ENCODE measurements at regions not wholly inside any gene's neighbourhood (a gene's known extent, or its start where the extent isn't known, plus 50 kb on each side); places are given as distances from the start of the nearest gene placed in this dataset.
"Not testable (repeated sequence)": the region's sequence is repeated elsewhere in the genome, so short reads cannot be mapped to it uniquely, and the experiment has no call there.

GRCh38 chr3:87101861-87102625, 111.1 kb upstream of the VGLL3 start:
- no peak for DNase-seq (ENCODE audit: low spot score)

- DNase-seq (ENCODE audit: low spot score): not testable (repeated sequence)
These were observed 106.8 kb upstream of the VGLL3 start for GRCh38 chr3:87097733-87098132.

DNA sequence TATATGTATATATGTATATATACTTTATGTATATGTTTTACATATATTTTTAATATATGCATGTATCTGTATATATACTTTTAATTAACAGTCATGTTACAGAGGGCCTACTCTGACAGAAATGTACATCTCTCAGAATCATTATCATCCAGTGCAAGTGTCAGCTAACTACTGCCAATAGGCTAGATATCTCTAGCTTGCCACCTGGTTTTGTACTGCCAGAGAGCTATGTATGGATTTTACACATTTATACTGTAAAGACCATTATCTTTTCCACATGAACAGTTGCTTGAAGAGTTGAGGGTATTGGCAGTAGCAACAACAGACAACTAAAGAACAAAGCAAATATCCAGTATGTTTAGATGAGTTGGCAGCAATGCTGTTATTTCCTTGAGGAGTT, 99.7 kb upstream of the VGLL3 start:
- no peak for DNase-seq (ENCODE audit: low spot score)

- no peak for DNase-seq (ENCODE audit: low spot score)
These were observed 98.3 kb upstream of the VGLL3 start for GRCh38 chr3:87088993-87089841.

DNA sequence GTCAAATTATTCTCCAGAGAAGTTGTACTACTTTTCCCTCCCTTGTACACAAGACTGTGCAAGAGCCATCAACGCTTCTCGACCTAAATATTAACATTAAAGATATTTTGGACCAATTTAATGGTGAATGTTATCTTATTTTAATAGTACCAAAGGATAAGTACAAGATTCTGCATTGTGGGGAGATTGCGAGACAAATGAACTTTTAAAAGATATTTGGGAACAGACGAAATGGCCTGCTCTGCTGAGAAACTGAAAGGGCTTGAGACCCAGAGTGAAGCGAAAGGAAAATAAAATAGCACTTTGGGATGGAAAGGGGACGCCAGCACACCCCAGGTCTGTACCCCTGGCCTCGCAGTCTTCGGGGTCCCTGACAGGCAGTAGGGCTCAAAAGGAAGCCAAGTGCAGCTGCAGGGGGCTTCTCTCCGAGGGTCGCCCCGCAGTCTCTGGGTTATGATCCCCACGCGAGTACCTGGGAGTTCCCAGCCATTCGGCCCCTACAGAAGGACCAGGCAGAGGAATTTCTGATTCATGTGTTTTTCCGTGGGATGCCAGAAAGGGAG, 97.6 kb upstream of the VGLL3 start:
- DNase-seq (ENCODE audit: low spot score): no peak

GRCh38 chr3:87084868-87085267, 93.9 kb upstream of the VGLL3 start:
- no peak for DNase-seq (ENCODE audit: low spot score)

DNA sequence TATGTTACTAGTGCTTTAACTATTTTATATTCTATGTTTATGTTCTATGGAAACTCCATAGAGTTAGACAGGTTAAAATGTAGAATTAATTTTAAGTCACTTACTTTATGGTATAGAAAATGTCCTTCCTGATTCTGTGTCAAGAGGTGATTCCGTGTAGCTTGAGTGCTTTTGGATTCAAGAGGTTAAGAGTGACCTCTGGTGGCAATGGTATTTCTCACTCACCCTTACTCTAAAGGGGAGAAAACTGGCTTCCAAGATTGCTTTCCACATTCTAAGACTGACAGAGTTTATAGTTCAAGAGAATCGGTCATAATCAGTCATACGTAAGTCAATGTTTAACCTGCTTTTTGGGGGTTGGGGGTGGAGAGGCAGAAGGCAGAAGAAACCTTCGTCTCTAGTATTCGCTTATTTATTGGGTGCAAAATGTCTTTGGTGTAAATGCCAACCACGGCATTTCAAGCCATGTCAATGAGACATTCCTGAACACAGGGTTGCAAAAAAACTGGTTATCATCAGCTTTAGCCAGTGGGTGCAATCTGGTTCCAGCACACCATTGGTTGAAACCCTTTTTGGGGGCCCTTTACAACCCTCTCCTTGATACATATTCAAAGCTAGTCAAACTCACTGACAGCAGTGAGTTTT, 92.0 kb upstream of the VGLL3 start:
- peak; percentile 74 for DNase-seq (ENCODE audit: low spot score)

DNA sequence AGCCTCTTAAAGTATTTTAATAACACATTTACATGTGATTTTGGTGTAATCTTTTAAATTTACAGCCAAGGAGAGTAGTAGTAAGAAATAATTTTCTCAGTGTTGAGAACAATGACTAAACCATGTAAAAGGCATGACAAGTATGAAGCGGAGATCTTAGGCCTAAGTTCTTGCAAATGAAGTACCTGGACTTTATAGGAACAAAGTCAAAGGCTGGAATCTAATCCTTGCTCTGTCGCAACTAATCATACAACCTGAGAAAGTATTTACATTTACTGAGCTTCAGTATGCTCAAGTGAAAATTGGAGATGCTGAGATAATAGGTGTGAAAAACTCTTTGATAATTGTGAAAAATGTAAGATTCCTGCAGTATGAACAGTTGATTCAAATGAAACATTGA, 86.4 kb upstream of the VGLL3 start:
- no peak for DNase-seq (ENCODE audit: low spot score)

- peak; percentile 46 for DNase-seq (ENCODE audit: low spot score)
These were observed 86.0 kb upstream of the VGLL3 start for GRCh38 chr3:87076946-87077345.

DNA sequence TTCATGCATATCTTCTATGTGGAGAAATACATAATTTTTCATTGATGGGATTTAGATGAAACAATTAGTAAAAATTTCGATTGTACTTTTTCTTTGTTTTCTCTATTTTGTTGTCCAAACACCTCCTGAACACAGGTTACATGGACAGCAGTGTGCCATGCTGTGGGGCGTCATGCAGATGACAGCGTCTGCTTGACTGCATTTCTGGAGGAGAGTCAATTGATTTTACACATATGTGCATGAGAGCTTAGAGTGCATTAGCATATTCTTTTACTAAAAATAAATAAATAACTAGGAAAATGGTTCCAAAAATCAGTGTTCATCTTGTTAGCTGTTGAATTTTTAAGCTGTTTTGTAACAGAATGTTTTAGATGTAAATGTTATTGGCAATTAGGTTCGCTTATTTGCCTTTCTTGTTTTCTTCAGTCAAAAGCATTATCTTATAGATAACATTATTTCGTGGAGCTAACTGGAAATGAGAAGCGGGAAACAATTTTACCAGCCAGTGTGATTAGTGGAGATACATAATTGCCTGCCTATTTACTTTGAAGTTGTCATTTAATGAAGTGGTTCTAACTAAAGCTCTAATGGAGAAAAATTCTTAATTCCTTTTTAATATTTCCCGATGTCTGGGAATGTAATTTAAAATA, 82.7 kb upstream of the VGLL3 start:
- DNase-seq (ENCODE audit: low spot score): no peak

GRCh38 chr3:87072446-87072845, 81.5 kb upstream of the VGLL3 start:
- DNase-seq (ENCODE audit: low spot score): no peak

DNA sequence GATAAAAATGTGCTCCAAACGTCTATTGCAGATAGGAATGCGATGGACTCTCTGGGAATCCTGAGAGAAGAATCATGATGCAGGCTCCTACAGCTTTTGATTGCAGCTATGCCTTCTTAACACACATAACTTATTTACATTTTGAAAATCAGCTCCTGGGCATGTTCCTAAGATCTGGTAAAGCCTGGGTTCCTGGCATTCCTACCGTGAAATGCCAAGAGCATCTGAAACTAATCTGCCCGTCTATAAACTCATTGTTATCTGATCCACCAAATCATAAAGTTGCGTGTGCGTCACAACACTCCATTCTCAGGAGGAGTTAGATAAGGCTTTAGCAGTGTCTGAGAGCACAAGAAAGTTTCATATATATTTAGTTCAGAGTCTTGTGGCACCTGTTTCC, 79.0 kb upstream of the VGLL3 start:
- no peak for DNase-seq (ENCODE audit: low spot score)

DNA sequence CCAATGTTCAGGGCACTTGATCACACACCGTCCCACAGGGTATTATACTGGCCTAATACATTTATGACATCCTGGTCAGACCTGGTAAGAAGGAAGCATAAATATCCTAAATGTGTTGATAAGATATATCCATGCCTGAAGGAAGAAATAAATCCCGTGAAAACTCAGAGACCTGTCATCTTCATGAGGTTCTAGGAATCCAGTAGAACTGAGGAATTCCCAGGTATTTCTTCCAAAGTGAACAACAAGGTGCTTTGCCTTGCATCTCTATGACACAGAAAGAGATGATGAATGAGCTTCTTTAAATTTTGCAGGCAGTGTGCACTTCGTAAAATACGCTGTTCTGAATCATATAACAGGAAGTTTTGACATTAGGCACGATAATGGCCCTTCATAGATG, 78.1 kb upstream of the VGLL3 start:
- DNase-seq (ENCODE audit: low spot score): no peak

- no peak for DNase-seq (ENCODE audit: low spot score)
These were observed 71.7 kb upstream of the VGLL3 start for GRCh38 chr3:87062685-87063084.

GRCh38 chr3:87057474-87057873, 66.5 kb upstream of the VGLL3 start:
- DNase-seq (ENCODE audit: low spot score): no peak

GRCh38 chr3:87053553-87053952, 62.6 kb upstream of the VGLL3 start:
- DNase-seq (ENCODE audit: low spot score): no peak

GRCh38 chr3:87052499-87053260, 61.7 kb upstream of the VGLL3 start:
- no peak for DNase-seq (ENCODE audit: low spot score)

- no peak for DNase-seq (ENCODE audit: low spot score)
These were observed 56.9 kb upstream of the VGLL3 start for GRCh38 chr3:87047852-87048251.

DNA sequence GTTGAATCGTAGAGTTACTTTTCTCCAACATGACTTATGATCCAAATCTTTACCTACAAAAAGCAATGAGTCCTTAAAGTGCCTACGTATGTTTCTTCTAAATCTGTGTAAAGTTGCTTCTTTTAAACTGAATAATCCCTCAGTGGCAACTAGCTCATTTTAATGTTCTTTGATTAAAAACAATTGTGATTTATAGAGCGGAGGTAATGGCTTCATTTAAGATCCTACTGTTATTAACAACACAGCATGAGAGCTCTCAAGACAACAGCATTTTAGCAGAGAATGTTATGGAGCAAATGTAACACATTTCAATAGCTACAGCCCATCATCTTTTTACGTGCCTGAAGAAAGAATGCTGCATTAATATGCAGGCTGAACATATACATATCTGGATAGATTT, 55.3 kb upstream of the VGLL3 start:
- DNase-seq (ENCODE audit: low spot score): no peak

DNA sequence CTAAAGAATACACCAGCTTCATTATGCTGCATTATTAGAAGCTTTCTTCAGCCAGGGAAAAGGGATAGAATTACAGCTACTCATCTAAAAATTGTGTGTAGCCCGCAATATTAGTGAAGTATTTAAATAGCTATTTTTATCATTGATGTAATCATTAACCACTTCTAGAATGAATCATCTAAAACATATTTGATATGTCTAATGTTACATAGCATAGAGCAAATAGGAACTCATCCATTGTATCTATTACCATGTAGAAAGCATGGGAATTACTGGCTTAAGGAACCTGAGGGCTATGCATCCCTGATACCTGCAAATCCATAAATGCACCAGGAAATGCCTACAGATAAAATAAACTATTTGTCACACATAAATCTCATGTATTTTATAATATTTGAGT, 54.5 kb upstream of the VGLL3 start:
- no peak for DNase-seq (ENCODE audit: low spot score)

DNA sequence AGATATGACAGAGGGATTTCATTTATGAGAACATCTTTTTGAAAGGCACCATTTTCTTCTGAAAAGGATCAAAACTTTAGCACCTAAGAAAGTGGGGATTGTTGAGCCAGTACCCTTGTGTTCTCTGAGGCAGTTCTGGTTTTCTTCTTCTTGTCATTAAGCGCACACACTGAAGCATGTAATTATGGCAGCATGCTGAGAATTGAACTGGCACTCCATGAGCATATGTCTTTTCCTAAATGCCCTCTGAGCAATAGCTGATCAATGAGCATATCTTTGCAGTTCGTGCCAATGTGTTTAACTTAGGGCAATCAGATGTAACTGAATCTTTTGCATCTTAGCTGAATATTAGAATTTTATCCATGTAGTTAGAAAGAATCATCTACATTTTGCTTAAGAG, 53.9 kb upstream of the VGLL3 start:
- no peak for DNase-seq (ENCODE audit: low spot score)

Measured in RKO (cell line).